Neural progenitor cell (in vitro differentiated cells): ENCODE measurements at regions not wholly inside any gene's neighbourhood (a gene's known extent, or its start where the extent isn't known, plus 50 kb on each side); places are given as distances from the start of the nearest gene placed in this dataset.

Experiments
- DNase-seq: peaks from one replicate; pipeline ENCODE4 v3.0.0-alpha.2; 2016; ENCODE audit warnings: low spot score
- H2AFZ ChIP-seq: fragments of 200-600 bp; sonication (generic); replicated peaks from 2 replicates; pipeline ENCODE4 v1.6.1; 2016; ENCODE audit warnings: antibody characterized with exemption
- H3F3A ChIP-seq: fragments of 200-600 bp; sonication (generic); 2 replicates; pipeline ENCODE4 v1.6.1; 2016; ENCODE audit warnings: antibody characterized with exemption, low read depth
- H3K27ac ChIP-seq: fragments of 200-600 bp; sonication (generic); 2 replicates; pipeline ENCODE4 v1.5.1; 2016; ENCODE audit warnings: mild to moderate bottlenecking
- H3K27me3 ChIP-seq: fragments of 200-600 bp; sonication (generic); 2 replicates; pipeline ENCODE4 v1.6.1; 2016; ENCODE audit warnings: mild to moderate bottlenecking, moderate library complexity
- H3K36me3 ChIP-seq: fragments of 200-600 bp; sonication (generic); 2 replicates; pipeline ENCODE4 v1.5.1; 2016
- H3K4me1 ChIP-seq: fragments of 200-600 bp; sonication (generic); 2 replicates; pipeline ENCODE4 v1.6.1; 2016; ENCODE audit warnings: mixed run types
- H3K4me2 ChIP-seq: fragments of 200-600 bp; sonication (generic); 2 replicates; pipeline ENCODE4 v1.6.1; 2016
- H3K4me3 ChIP-seq: fragments of 200-600 bp; sonication (generic); 2 replicates; pipeline ENCODE4 v1.5.1; 2016
- H3K79me2 ChIP-seq: fragments of 200-600 bp; sonication (generic); 2 replicates; pipeline ENCODE4 v1.6.1; 2016; ENCODE audit warnings: low read depth
- H3K9ac ChIP-seq: fragments of 200-600 bp; sonication (generic); 2 replicates; pipeline ENCODE4 v1.6.1; 2016
- H3K9me3 ChIP-seq: fragments of 200-600 bp; sonication (generic); 2 replicates; pipeline ENCODE4 v1.5.1; 2016; ENCODE audit warnings: low read depth
- H4K20me1 ChIP-seq: fragments of 200-600 bp; sonication (generic); 2 replicates; pipeline ENCODE4 v1.6.1; 2016; ENCODE audit warnings: low read depth
- H3K27ac Mint-ChIP-seq: 3 replicates; pipeline ENCODE4 v1.8.0; 2021; ENCODE audit warnings: mixed read lengths
- H3K27me3 Mint-ChIP-seq: 2 replicates; pipeline ENCODE4 v1.8.0; 2022; ENCODE audit warnings: low read depth, mild to moderate bottlenecking, inconsistent platforms, moderate library complexity, mixed read lengths; ENCODE audit not compliant: insufficient read depth
- H3K36me3 Mint-ChIP-seq: 3 replicates; pipeline ENCODE4 v1.8.0; 2021; ENCODE audit warnings: mixed read lengths
- H3K4me1 Mint-ChIP-seq: 3 replicates; pipeline ENCODE4 v1.8.0; 2021; ENCODE audit warnings: mixed read lengths
- H3K4me3 Mint-ChIP-seq: 3 replicates; pipeline ENCODE4 v1.8.0; 2021; ENCODE audit warnings: mild to moderate bottlenecking, moderate library complexity, mixed read lengths
- H3K9me3 Mint-ChIP-seq: 3 replicates; pipeline ENCODE4 v1.8.0; 2020; ENCODE audit warnings: mixed read lengths
- CTCF ChIP-seq: fragments of 200-600 bp; sonication (generic); IDR thresholded peaks from 2 replicates; pipeline ENCODE4 v1.5.1; 2017; ENCODE audit warnings: antibody characterized with exemption, mild to moderate bottlenecking
- EZH2 ChIP-seq: fragments of 200-600 bp; sonication (generic); IDR thresholded peaks from 2 replicates; pipeline ENCODE4 v1.6.1; 2017; ENCODE audit warnings: antibody characterized with exemption, mild to moderate bottlenecking, moderate library complexity
- EZH2phosphoT487 ChIP-seq: fragments of 200-600 bp; sonication (generic); IDR thresholded peaks from 2 replicates; pipeline ENCODE4 v1.6.1; 2017; ENCODE audit warnings: antibody characterized with exemption

- Histone ChIP-seq H3F3A (no peaks in the 10 kb centered on the region), H3K4me2 (no peak overlapping the region), H3K27me3 (no peaks in the 10 kb centered on the region), H3K79me2 (no peaks in the 10 kb centered on the region), H3K9me3 (peaks cover 6% of the 10 kb centered on the region), H3K4me1 (no peaks in the 10 kb centered on the region), H3K9ac (no peak overlapping the region), H3K27ac (no peak overlapping the region), H2AFZ (no peak overlapping the region), H3K4me3 (no peak overlapping the region), H4K20me1 (no peaks in the 10 kb centered on the region), H3K36me3 (no peaks in the 10 kb centered on the region)
- Mint-ChIP-seq H3K36me3 (no peaks in the 10 kb centered on the region), H3K9me3 (peaks cover 3% of the 10 kb centered on the region), H3K4me3 (no peak overlapping the region), H3K4me1 (peaks cover 5% of the 10 kb centered on the region), H3K27me3 (peaks cover 5% of the 10 kb centered on the region), H3K27ac (no peak overlapping the region)
- TF ChIP-seq CTCF (no peak), EZH2phosphoT487 (no peak), EZH2 (no peak)
- no peak for DNase-seq
Measured at GRCh38 chr16:22614271-22614947, 103.7 kb downstream of the NPIPB5 start.

- DNase-seq = no peak
Measured at GRCh38 chr16:22618842-22619241, 108.2 kb downstream of the NPIPB5 start.

GRCh38 chr16:22621586-22622155 is 111.0 kb downstream of the NPIPB5 start:
- Histone ChIP-seq H3K9me3 (no peaks in the 10 kb centered on the region), H3F3A (no peaks in the 10 kb centered on the region), H3K27me3 (no peaks in the 10 kb centered on the region), H3K79me2 (no peaks in the 10 kb centered on the region), H2AFZ (no peak overlapping the region), H3K4me1 (no peaks in the 10 kb centered on the region), H3K27ac (no peak overlapping the region), H3K36me3 (no peaks in the 10 kb centered on the region), H3K9ac (no peak overlapping the region), H3K4me3 (no peak overlapping the region), H4K20me1 (no peaks in the 10 kb centered on the region), H3K4me2 (no peak overlapping the region)
- Mint-ChIP-seq H3K4me3 (no peak overlapping the region), H3K9me3 (no peaks in the 10 kb centered on the region), H3K27me3 (peaks cover 5% of the 10 kb centered on the region), H3K27ac (no peak overlapping the region), H3K36me3 (no peaks in the 10 kb centered on the region), H3K4me1 (no peaks in the 10 kb centered on the region)
- TF ChIP-seq EZH2 (no peak), EZH2phosphoT487 (no peak), CTCF (no peak)
- no peak for DNase-seq

More at GRCh38 chr16:22618842-22619241, 108.2 kb downstream of the NPIPB5 start:
- peaks cover 3% of the 10 kb centered on the region for H3K9me3 Mint-ChIP-seq
- peaks cover 5% of the 10 kb centered on the region for H3K27me3 Mint-ChIP-seq
- Histone ChIP-seq H3F3A (no peaks in the 10 kb centered on the region), H3K9me3 (peaks cover 3% of the 10 kb centered on the region), H3K4me1 (no peaks in the 10 kb centered on the region), H3K27ac (no peak overlapping the region), H3K27me3 (no peaks in the 10 kb centered on the region), H2AFZ (no peak overlapping the region), H3K4me2 (no peak overlapping the region), H4K20me1 (no peaks in the 10 kb centered on the region), H3K9ac (no peak overlapping the region), H3K79me2 (no peaks in the 10 kb centered on the region), H3K36me3 (no peaks in the 10 kb centered on the region), H3K4me3 (no peak overlapping the region)
- no peak overlapping the region for H3K4me3 Mint-ChIP-seq
- TF ChIP-seq EZH2phosphoT487 = no peak
- TF ChIP-seq CTCF = no peak
- TF ChIP-seq EZH2 = no peak
- H3K4me1 Mint-ChIP-seq = peaks cover 5% of the 10 kb centered on the region
- H3K27ac Mint-ChIP-seq = no peak overlapping the region
- no peaks in the 10 kb centered on the region for H3K36me3 Mint-ChIP-seq
